GM21786 (cell line): ENCODE measurements at regions not wholly inside any gene's neighbourhood (a gene's known extent, or its start where the extent isn't known, plus 50 kb on each side); places are given as distances from the start of the nearest gene placed in this dataset.

Experiments used
- ATAC-seq: cut with Tn5 transposase; IDR thresholded peaks from one replicate; pipeline ENCODE4 v1.9.1; 2021; ENCODE audit not compliant: unreplicated experiment

GRCh38 chr1:229080361-229080760 is 190.6 kb upstream of the RAB4A start:
- ATAC-seq: no peak

- no peak for ATAC-seq
These were observed 185.6 kb upstream of the RAB4A start for GRCh38 chr1:229085291-229085690.

GRCh38 chr1:229086091-229086490 is 184.8 kb upstream of the RAB4A start:
- ATAC-seq: no peak

GRCh38 chr1:229086686-229087085 is 184.2 kb upstream of the RAB4A start:
- no peak for ATAC-seq

GRCh38 chr1:229087339-229087738 is 183.6 kb upstream of the RAB4A start:
- ATAC-seq: no peak

GRCh38 chr1:229087906-229088305 is 183.0 kb upstream of the RAB4A start:
- ATAC-seq: no peak

- ATAC-seq: no peak
These were observed 182.2 kb upstream of the RAB4A start for GRCh38 chr1:229088711-229089110.

- ATAC-seq: no peak
These were observed 181.2 kb upstream of the RAB4A start for GRCh38 chr1:229089586-229090208.

- no peak for ATAC-seq
These were observed 179.2 kb upstream of the RAB4A start for GRCh38 chr1:229091721-229092136.

- ATAC-seq: no peak
These were observed 178.3 kb upstream of the RAB4A start for GRCh38 chr1:229092377-229093237.

GRCh38 chr1:229093238-229093540 is 177.7 kb upstream of the RAB4A start:
- no peak for ATAC-seq

GRCh38 chr1:229093609-229094336 is 177.1 kb upstream of the RAB4A start:
- ATAC-seq: no peak

GRCh38 chr1:229094476-229095311 is 176.2 kb upstream of the RAB4A start:
- no peak for ATAC-seq

- ATAC-seq: no peak
These were observed 175.6 kb upstream of the RAB4A start for GRCh38 chr1:229095325-229095724.

- ATAC-seq: no peak
These were observed 173.6 kb upstream of the RAB4A start for GRCh38 chr1:229097356-229097755.

GRCh38 chr1:229098361-229098760 is 172.6 kb upstream of the RAB4A start:
- ATAC-seq: no peak

GRCh38 chr1:229098903-229099578 is 171.9 kb upstream of the RAB4A start:
- ATAC-seq: no peak

- no peak for ATAC-seq
These were observed 169.7 kb upstream of the RAB4A start for GRCh38 chr1:229101011-229101871.

GRCh38 chr1:229102741-229103391 is 168.0 kb upstream of the RAB4A start:
- ATAC-seq: no peak
